Osteoblast (primary cell): ENCODE measurements at regions not wholly inside any gene's neighbourhood (a gene's known extent, or its start where the extent isn't known, plus 50 kb on each side); places are given as distances from the start of the nearest gene placed in this dataset.

Experiments used
- DNase-seq: peaks from one replicate; pipeline ENCODE4 v3.0.0; 2011; ENCODE audit warnings: low spot score, mixed read lengths; ENCODE audit not compliant: insufficient read length; ENCODE audit errors: missing footprints
- H2AFZ ChIP-seq: 2 replicates; pipeline ENCODE4 v1.6.0; 2011; ENCODE audit warnings: mild to moderate bottlenecking, low read length
- H3K27ac ChIP-seq: 2 replicates; pipeline ENCODE4 v1.5.1; 2011; ENCODE audit warnings: mild to moderate bottlenecking, low read depth, low read length, moderate library complexity
- H3K27me3 ChIP-seq: 2 replicates; pipeline ENCODE4 v1.6.0; 2012; ENCODE audit warnings: mild to moderate bottlenecking, control low read depth, inconsistent platforms, low read length, moderate library complexity; ENCODE audit not compliant: insufficient read depth
- H3K36me3 ChIP-seq: 2 replicates; pipeline ENCODE4 v1.5.1; 2011; ENCODE audit warnings: mild to moderate bottlenecking, low read length, control low read depth, moderate library complexity; ENCODE audit not compliant: insufficient read depth
- H3K4me1 ChIP-seq: 2 replicates; pipeline ENCODE4 v1.5.1; 2011; ENCODE audit warnings: mild to moderate bottlenecking, low read length, control low read depth, moderate library complexity; ENCODE audit not compliant: insufficient read depth
- H3K4me2 ChIP-seq: 2 replicates; pipeline ENCODE4 v1.6.0; 2011; ENCODE audit warnings: mild to moderate bottlenecking, low read length; ENCODE audit not compliant: insufficient read depth
- H3K4me3 ChIP-seq: fragments of 200-600 bp; sonication (generic); 3 replicates; pipeline ENCODE4 v1.5.1; 2012; ENCODE audit warnings: mild to moderate bottlenecking, low read length, inconsistent platforms; ENCODE audit not compliant: insufficient read depth
- H3K79me2 ChIP-seq: 2 replicates; pipeline ENCODE4 v1.6.0; 2012; ENCODE audit warnings: mild to moderate bottlenecking, low read length, control low read depth, inconsistent platforms; ENCODE audit not compliant: insufficient read depth
- H3K9me3 ChIP-seq: 2 replicates; pipeline ENCODE4 v1.5.1; 2011; ENCODE audit warnings: low read depth, low read length, control low read depth
- H4K20me1 ChIP-seq: 2 replicates; pipeline ENCODE4 v1.6.0; 2012; ENCODE audit warnings: mild to moderate bottlenecking, low read length, control low read depth; ENCODE audit not compliant: insufficient read depth
- CTCF ChIP-seq: IDR thresholded peaks from 2 replicates; pipeline ENCODE4 v1.5.1; 2011; ENCODE audit warnings: mild to moderate bottlenecking, low read depth, low read length, moderate library complexity; ENCODE audit errors: extremely low read depth

DNA sequence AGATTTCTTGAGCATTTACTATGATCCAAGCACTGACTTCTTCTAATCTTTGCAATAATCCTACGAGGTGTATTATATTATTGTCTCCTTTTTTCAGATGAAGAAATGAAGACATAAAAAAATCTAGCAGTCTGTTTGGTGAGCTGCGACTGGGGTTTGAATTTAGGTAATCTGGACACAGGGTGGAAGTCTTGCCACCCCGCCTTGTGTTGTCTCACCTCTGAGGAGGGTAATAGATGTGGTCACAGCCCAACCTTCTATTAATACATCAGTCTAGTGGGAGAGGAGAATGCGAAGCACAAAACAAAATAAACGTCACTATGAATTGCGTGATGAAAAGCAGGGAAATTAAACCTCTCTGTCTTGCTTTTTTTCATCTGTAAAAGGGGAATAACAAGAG, 993.9 kb downstream of the VRK1 start:
- Histone ChIP-seq H3K4me2 (no peak overlapping the region), H2AFZ (no peak overlapping the region), H3K9me3 (no peaks in the 10 kb centered on the region), H4K20me1 (no peaks in the 10 kb centered on the region), H3K4me3 (no peak overlapping the region), H3K79me2 (no peaks in the 10 kb centered on the region), H3K27me3 (no peaks in the 10 kb centered on the region), H3K4me1 (no peaks in the 10 kb centered on the region), H3K27ac (no peak overlapping the region), H3K36me3 (no peaks in the 10 kb centered on the region)
- no peak for DNase-seq
- no peak for TF ChIP-seq CTCF

DNA sequence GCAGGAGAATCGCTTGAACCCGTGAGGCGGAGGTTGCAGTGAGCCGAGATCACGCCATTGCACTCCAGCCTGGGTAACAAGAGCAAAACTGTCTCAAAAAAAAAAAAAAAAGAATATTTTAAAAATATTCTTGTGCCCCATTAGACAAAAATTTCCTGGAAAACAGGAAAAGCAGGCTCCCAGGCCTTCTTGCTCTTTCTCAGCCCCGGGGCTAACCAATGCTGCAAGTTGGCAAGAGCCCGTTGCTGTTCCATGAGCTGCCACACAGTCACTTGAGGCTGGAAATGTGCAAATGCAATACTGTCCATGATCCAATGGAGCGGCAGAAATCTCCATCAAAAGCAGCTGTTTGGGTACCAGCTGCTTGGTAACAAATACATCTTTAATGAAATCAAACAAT, 994.7 kb downstream of the VRK1 start:
- no peaks in the 10 kb centered on the region for H3K9me3 ChIP-seq
- H3K36me3 ChIP-seq, result no peaks in the 10 kb centered on the region
- H3K4me2 ChIP-seq, result no peak overlapping the region
- H4K20me1 ChIP-seq, result no peaks in the 10 kb centered on the region
- no peak for TF ChIP-seq CTCF
- H3K27me3 ChIP-seq, result no peaks in the 10 kb centered on the region
- H3K79me2 ChIP-seq, result no peaks in the 10 kb centered on the region
- no peak overlapping the region for H3K4me3 ChIP-seq
- no peak overlapping the region for H2AFZ ChIP-seq
- no peaks in the 10 kb centered on the region for H3K4me1 ChIP-seq
- no peak overlapping the region for H3K27ac ChIP-seq
- no peak for DNase-seq

- Histone ChIP-seq H3K36me3 (no peaks in the 10 kb centered on the region), H3K9me3 (no peaks in the 10 kb centered on the region), H3K4me2 (no peak overlapping the region), H3K79me2 (no peaks in the 10 kb centered on the region), H4K20me1 (no peaks in the 10 kb centered on the region), H3K27me3 (no peaks in the 10 kb centered on the region), H3K27ac (no peak overlapping the region), H3K4me3 (no peak overlapping the region), H2AFZ (no peak overlapping the region), H3K4me1 (no peaks in the 10 kb centered on the region)
- DNase-seq, result peak; percentile 8
- no peak for TF ChIP-seq CTCF
Measured at GRCh38 chr14:97796511-97796910, 999.3 kb downstream of the VRK1 start.

DNA sequence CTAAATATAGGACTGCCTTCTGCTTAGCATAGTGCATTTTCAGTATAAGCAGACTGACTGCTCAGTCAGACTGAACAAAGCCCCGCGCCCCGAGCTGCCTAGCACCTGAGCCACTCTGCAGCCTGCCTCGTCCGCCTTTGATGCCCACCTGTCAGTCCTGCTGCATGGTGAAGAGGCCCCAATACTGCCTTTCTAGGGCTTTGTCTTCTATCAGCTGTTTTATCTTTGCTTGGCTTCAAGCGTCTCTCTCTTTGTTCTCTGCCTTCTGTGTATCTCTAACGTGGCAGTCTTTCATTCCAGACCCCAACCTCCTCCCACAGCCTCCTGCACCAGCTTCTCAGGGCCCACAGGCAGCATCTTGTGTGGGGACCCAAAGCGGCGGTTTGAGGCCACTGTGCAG, 1001.0 kb downstream of the VRK1 start:
- Histone ChIP-seq H3K4me3 (no peak overlapping the region), H3K36me3 (no peaks in the 10 kb centered on the region), H2AFZ (no peak overlapping the region), H4K20me1 (no peaks in the 10 kb centered on the region), H3K4me1 (no peaks in the 10 kb centered on the region), H3K9me3 (no peaks in the 10 kb centered on the region), H3K27me3 (no peaks in the 10 kb centered on the region), H3K27ac (no peak overlapping the region), H3K79me2 (no peaks in the 10 kb centered on the region), H3K4me2 (no peak overlapping the region)
- DNase-seq, result no peak
- no peak for TF ChIP-seq CTCF
